H1 (cell line): ENCODE measurements at regions not wholly inside any gene's neighbourhood (a gene's known extent, or its start where the extent isn't known, plus 50 kb on each side); places are given as distances from the start of the nearest gene placed in this dataset.

Source experiments
- ATF3 ChIP-seq: IDR thresholded peaks from 2 replicates; pipeline ENCODE4 v1.6.1; 2011; ENCODE audit warnings: low read depth, mild to moderate bottlenecking, low read length; ENCODE audit not compliant: insufficient read depth
- CHD7 ChIP-seq: fragments of 300-600 bp; sonication (generic); IDR thresholded peaks from 2 replicates; pipeline ENCODE4 v1.7.1; 2012; ENCODE audit warnings: low read length, moderate library complexity, mild to moderate bottlenecking, inconsistent platforms; ENCODE audit not compliant: insufficient replicate concordance
- ZNF274 ChIP-seq: IDR thresholded peaks from 2 replicates; pipeline ENCODE4 v1.7.0; 2012; ENCODE audit warnings: low read length, borderline replicate concordance; ENCODE audit errors: extremely low read depth

GRCh38 chr14:83660597-83660996, 1869.3 kb upstream of the FLRT2 start (continued):
- no peak for TF ChIP-seq ATF3
- no peak for TF ChIP-seq ZNF274
- TF ChIP-seq CHD7: no peak
